ENCODE measurements at regions not wholly inside any gene's neighbourhood (a gene's known extent, or its start where the extent isn't known, plus 50 kb on each side); places are given as distances from the start of the nearest gene placed in this dataset.

DNA sequence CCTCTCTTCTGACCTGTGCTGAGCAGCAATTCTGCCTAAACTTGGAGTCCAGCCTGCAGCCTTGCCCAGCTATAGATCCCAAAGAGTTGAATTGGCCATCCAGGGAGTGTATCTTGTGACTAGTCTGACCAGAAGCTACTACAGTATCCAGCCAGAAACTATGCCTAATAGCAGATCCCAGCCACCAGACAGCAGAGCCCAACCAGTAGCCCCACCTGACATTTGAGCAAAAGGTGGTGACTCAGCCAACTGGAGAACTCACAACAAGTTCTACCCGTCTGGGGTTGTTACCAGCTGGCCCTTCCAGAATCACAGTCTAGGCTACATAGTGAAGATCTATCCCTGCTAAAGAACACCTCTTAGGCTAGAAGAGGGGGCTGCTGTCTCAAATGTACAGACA lies 315.0 kb downstream of the CRPPA start:
- TF ChIP-seq EZH2 (IDR thresholded peaks at IDR 0.05; ENCODE audit: borderline replicate concordance, low read depth, low read length, poor library complexity, severe bottlenecking), result no peak
- TF ChIP-seq CTCF (conservative IDR thresholded peaks at IDR 0.05; ENCODE audit: low read depth, low read length), result no peak

Data from A673 (cell line).